Ascending aorta (tissue), 2 donors: ENCODE measurements at regions not wholly inside any gene's neighbourhood (a gene's known extent, or its start where the extent isn't known, plus 50 kb on each side); places are given as distances from the start of the nearest gene placed in this dataset.
"Not testable (repeated sequence)": the region's sequence is repeated elsewhere in the genome, so short reads cannot be mapped to it uniquely, and the experiment has no call there.

Experiments
- DNase-seq, 2 donors: peaks; one replicate each; pipeline ENCODE4 v3.0.0-alpha.2; 2019; ENCODE audit warnings: low spot score in 2 of 2
- H3K27ac ChIP-seq, 2 donors: fragments of 200-600 bp; sonication (generic); one replicate each; pipeline ENCODE4 v1.5.1; 2016 to 2017; ENCODE audit warnings: mild to moderate bottlenecking in 1 of 2
- H3K27me3 ChIP-seq: fragments of 200-600 bp; sonication (generic); one replicate; pipeline ENCODE4 v1.5.1; 2017
- H3K36me3 ChIP-seq, 2 donors: fragments of 200-600 bp; sonication (generic); one replicate each; pipeline ENCODE4 v1.5.1; 2016
- H3K4me1 ChIP-seq, 2 donors: fragments of 200-600 bp; sonication (generic); one replicate each; pipeline ENCODE4 v1.5.1; 2016 to 2017; ENCODE audit warnings: mild to moderate bottlenecking in 1 of 2
- H3K4me3 ChIP-seq, 2 donors: fragments of 200-600 bp; sonication (generic); one replicate each; pipeline ENCODE4 v1.5.1; 2016 to 2017; ENCODE audit warnings: mild to moderate bottlenecking in 1 of 2
- H3K9me3 ChIP-seq, 2 donors: fragments of 200-600 bp; sonication (generic); one replicate each; pipeline ENCODE4 v1.5.1; 2016
- intact Hi-C: fragments of 100-400 bp; cut with DNase I; formaldehyde crosslinking; loops from one replicate; pipeline ENCODE4 v1.15.1; 2023
- TF ChIP-seq, protein P1 (sequence below), 3 experiments: fragments of 200-600 bp in 2 of 3; fragments of 450-650 bp in 1 of 3; sonication (generic) in 2 of 3; IDR thresholded peaks; one replicate each; pipeline ENCODE4 v1.5.1; 2016 to 2019; ENCODE audit warnings: antibody characterized with exemption in 3 of 3, mild to moderate bottlenecking in 1 of 3, moderate library complexity in 1 of 3

DNA sequence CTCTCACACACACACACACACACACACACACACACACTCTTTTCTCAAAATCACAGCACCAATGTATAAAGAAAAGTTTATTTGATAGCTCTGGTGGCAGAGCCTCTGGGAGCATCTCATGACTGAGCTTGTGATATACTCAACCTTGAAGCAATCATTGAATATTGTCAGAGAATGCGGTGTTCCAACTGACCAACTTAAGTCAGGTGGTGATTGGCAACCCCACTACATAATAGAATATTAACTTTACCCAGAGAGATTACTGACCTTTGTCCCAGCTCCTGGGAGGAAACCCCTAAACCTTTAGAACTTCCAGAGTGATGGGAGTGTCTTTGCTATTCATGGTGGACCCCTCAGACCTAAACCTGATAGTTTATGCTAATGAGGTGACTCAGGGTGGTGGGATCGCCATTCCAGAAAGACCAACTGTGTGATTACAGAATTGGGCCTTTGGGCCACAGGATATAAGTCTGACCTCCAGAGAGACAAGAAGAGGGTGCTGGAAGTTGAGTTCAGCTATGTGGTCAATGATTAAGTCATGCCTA is 143.1 kb downstream of the OTUD1 start:
- DNase-seq, result no peak
- TF ChIP-seq, protein P1, sequence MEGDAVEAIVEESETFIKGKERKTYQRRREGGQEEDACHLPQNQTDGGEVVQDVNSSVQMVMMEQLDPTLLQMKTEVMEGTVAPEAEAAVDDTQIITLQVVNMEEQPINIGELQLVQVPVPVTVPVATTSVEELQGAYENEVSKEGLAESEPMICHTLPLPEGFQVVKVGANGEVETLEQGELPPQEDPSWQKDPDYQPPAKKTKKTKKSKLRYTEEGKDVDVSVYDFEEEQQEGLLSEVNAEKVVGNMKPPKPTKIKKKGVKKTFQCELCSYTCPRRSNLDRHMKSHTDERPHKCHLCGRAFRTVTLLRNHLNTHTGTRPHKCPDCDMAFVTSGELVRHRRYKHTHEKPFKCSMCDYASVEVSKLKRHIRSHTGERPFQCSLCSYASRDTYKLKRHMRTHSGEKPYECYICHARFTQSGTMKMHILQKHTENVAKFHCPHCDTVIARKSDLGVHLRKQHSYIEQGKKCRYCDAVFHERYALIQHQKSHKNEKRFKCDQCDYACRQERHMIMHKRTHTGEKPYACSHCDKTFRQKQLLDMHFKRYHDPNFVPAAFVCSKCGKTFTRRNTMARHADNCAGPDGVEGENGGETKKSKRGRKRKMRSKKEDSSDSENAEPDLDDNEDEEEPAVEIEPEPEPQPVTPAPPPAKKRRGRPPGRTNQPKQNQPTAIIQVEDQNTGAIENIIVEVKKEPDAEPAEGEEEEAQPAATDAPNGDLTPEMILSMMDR (IDR thresholded peaks at IDR 0.05), result no peak
- H3K4me1 ChIP-seq, result no peaks in the 10 kb centered on the region
- H3K36me3 ChIP-seq, result no peaks in the 10 kb centered on the region
- H3K27ac ChIP-seq, result no peak overlapping the region
- H3K27me3 ChIP-seq, result no peaks in the 10 kb centered on the region
- no peaks in the 10 kb centered on the region for H3K9me3 ChIP-seq
- intact Hi-C loops, result no loop called here
- no peak overlapping the region for H3K4me3 ChIP-seq

DNA sequence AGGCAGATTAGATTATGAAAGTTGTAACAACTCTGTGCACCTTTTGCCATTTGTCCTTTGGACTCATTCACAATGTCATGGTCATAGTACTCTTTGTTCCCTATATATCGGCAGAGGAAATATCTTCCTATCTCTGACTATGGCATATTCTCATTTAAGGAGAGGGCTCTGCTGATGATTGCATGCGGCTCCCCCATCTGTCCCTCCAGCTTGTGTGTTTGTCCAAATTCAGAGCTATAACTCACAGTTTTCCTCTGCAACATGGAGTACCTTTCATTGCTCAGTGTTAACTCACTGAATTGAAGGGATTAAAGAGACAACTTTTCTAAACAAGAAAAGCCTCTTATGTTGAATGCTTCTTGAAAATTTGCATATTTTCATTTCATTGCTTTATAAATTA is 145.5 kb downstream of the OTUD1 start:
- no peaks in the 10 kb centered on the region for H3K36me3 ChIP-seq
- no peaks in the 10 kb centered on the region for H3K9me3 ChIP-seq
- no peak overlapping the region for H3K27ac ChIP-seq
- no peak overlapping the region for H3K4me3 ChIP-seq
- TF ChIP-seq, protein P1 (IDR thresholded peaks at IDR 0.05), result no peak
- intact Hi-C loops, result no loop called here
- no peaks in the 10 kb centered on the region for H3K27me3 ChIP-seq
- H3K4me1 ChIP-seq, result no peaks in the 10 kb centered on the region
- DNase-seq, result no peak

DNA sequence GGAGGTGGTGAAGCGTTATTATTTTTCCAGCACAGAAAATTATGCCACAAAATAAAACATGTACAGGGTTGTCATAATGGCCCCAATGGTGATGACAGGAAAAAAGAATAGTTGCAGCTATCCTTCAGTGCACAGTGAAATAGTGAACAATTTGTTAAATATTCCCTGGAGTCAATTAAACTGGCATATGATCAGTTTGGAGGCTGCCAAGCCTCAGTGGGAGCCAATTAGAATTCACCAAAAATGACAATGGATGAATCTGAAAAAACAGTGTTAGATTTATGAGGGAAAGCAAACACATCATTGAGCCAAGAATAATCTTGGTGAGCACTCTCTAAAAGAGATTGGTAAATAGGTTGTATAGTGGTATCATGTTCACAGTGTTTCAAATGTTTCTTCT is 146.3 kb downstream of the OTUD1 start:
- Histone ChIP-seq H3K27ac (no peak overlapping the region), H3K9me3 (no peaks in the 10 kb centered on the region), H3K4me1 (no peaks in the 10 kb centered on the region), H3K27me3 (no peaks in the 10 kb centered on the region), H3K36me3 (no peaks in the 10 kb centered on the region), H3K4me3 (no peak overlapping the region)
- DNase-seq, result no peak
- intact Hi-C loops, result no loop called here
- TF ChIP-seq, protein P1 (IDR thresholded peaks at IDR 0.05), result no peak

DNA sequence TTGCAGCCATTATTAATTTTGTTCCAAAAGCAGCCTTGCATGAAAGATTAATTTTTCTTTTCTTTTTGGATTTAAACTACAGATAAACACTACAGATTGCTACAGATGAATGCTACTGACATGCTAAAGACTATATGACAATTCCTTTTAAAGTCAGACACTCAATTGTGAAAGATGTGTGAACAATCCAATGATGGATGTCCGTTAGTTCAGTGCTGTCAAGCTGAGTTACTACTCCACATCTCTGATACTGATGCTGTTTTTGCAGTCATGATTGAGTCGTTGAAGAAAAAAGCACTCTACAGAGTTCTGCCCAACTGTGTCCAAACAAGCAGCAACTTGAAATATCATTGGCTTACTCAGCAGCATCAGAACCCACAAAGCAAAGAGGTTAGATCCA is 146.8 kb downstream of the OTUD1 start:
- H3K4me1 ChIP-seq, result no peaks in the 10 kb centered on the region
- H3K36me3 ChIP-seq, result no peaks in the 10 kb centered on the region
- intact Hi-C loops, result no loop called here
- H3K27ac ChIP-seq, result no peak overlapping the region
- no peaks in the 10 kb centered on the region for H3K27me3 ChIP-seq
- no peaks in the 10 kb centered on the region for H3K9me3 ChIP-seq
- TF ChIP-seq, protein P1 (IDR thresholded peaks at IDR 0.05), result no peak
- no peak for DNase-seq
- no peak overlapping the region for H3K4me3 ChIP-seq

DNA sequence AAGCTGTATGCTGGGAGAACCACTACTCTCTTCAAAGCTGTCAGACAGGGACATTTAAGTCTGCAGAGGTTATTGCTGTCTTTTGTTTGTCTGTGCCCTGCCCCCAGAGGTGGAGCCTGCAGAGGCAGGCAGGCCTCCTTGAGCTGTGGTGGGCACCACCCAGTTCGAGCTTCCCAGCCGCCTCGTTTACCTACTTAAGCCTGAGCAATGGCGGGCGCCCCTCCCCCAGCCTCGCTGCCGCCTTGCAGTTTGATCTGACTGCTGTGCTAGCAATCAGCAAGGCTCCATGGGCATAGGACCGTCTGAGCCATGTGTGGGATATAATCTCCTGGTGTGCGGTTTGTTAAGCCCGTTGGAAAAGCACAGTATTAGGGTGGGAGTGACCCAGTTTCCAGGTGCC is 156.4 kb downstream of the OTUD1 start:
- H3K4me3 ChIP-seq, H3K27ac ChIP-seq, intact Hi-C loops, H3K9me3 ChIP-seq, H3K27me3 ChIP-seq, DNase-seq, H3K4me1 ChIP-seq, H3K36me3 ChIP-seq: not testable (repeated sequence)

DNA sequence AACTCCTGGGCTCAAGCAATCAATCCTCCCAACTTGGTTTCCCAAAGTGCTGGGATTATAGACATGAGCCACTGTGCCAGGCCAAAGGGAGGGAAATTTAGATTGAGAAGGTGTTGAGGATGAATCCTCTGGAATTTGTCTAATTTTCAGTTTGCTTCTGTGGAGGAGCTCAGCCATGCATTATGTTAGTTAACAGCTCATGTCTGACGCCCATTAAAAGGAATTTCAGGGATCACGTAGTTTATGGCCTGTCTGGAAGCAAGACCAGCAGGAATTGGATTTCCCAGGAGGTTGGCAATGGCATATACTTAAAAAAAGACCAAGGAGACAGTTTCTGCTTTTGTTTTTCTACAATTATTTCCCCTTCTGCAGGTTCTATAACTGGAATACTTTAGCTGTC is 165.7 kb downstream of the OTUD1 start:
- no peak for DNase-seq
- no peaks in the 10 kb centered on the region for H3K4me1 ChIP-seq
- no peak overlapping the region for H3K4me3 ChIP-seq
- H3K27me3 ChIP-seq, result no peaks in the 10 kb centered on the region
- H3K9me3 ChIP-seq, result no peaks in the 10 kb centered on the region
- intact Hi-C loops, result no loop called here
- H3K27ac ChIP-seq, result no peak overlapping the region
- H3K36me3 ChIP-seq, result no peaks in the 10 kb centered on the region
- TF ChIP-seq, protein P1 (IDR thresholded peaks at IDR 0.05), result no peak
